ENCODE measurements at regions not wholly inside any gene's neighbourhood (a gene's known extent, or its start where the extent isn't known, plus 50 kb on each side); places are given as distances from the start of the nearest gene placed in this dataset.

- no peak for DNase-seq
- H3K27me3 ChIP-seq, result no peaks in the 10 kb centered on the region
- intact Hi-C loops (cut with DNase I), result no loop called here
- no peak overlapping the region for H3K27ac ChIP-seq
- no peak overlapping the region for H3K4me3 ChIP-seq
- no peaks in the 10 kb centered on the region for H3K4me1 ChIP-seq
- H3K9me3 ChIP-seq, result no peaks in the 10 kb centered on the region
- no peaks in the 10 kb centered on the region for H3K36me3 ChIP-seq
- no peak for TF ChIP-seq CTCF (IDR thresholded peaks at IDR 0.05)
- H3K9ac ChIP-seq (ENCODE audit: low read depth in 2 of 2, low read length in 2 of 2), result no peak overlapping the region
Observed at GRCh38 chr12:91344408-91344807, 161.8 kb upstream of the DCN start.

- no peak overlapping the region for H3K9ac ChIP-seq (ENCODE audit: low read depth in 2 of 2, low read length in 2 of 2)
- no peak overlapping the region for H3K4me3 ChIP-seq
- H3K9me3 ChIP-seq, result no peaks in the 10 kb centered on the region
- no peak for TF ChIP-seq CTCF (IDR thresholded peaks at IDR 0.05)
- intact Hi-C loops (cut with DNase I), result no loop called here
- no peaks in the 10 kb centered on the region for H3K4me1 ChIP-seq
- H3K36me3 ChIP-seq, result no peaks in the 10 kb centered on the region
- H3K27me3 ChIP-seq, result no peaks in the 10 kb centered on the region
- no peak for DNase-seq
- H3K27ac ChIP-seq, result no peak overlapping the region
Observed at GRCh38 chr12:91343010-91343409, 160.4 kb upstream of the DCN start.

- intact Hi-C loops (cut with DNase I), result no loop called here
- DNase-seq, result no peak
- no peak for TF ChIP-seq CTCF (IDR thresholded peaks at IDR 0.05)
Observed at GRCh38 chr12:91339106-91339505, 156.5 kb upstream of the DCN start.

GRCh38 chr12:91335699-91336098 lies 153.1 kb upstream of the DCN start:
- no peaks in the 10 kb centered on the region for H3K36me3 ChIP-seq

More at GRCh38 chr12:91339106-91339505, 156.5 kb upstream of the DCN start:
- H3K9ac ChIP-seq (ENCODE audit: low read depth in 2 of 2, low read length in 2 of 2), result no peak overlapping the region
- H3K36me3 ChIP-seq, result no peaks in the 10 kb centered on the region
- H3K27ac ChIP-seq, result no peak overlapping the region
- H3K4me3 ChIP-seq, result no peak overlapping the region
- H3K4me1 ChIP-seq, result no peaks in the 10 kb centered on the region
- no peaks in the 10 kb centered on the region for H3K9me3 ChIP-seq
- H3K27me3 ChIP-seq, result no peaks in the 10 kb centered on the region

GRCh38 chr12:91333966-91334365 lies 151.3 kb upstream of the DCN start:
- no peaks in the 10 kb centered on the region for H3K27me3 ChIP-seq
- no peaks in the 10 kb centered on the region for H3K4me1 ChIP-seq
- TF ChIP-seq CTCF (IDR thresholded peaks at IDR 0.05), result no peak
- H3K27ac ChIP-seq, result no peak overlapping the region
- DNase-seq, result no peak
- H3K9ac ChIP-seq (ENCODE audit: low read depth in 2 of 2, low read length in 2 of 2), result no peak overlapping the region
- H3K36me3 ChIP-seq, result no peaks in the 10 kb centered on the region
- intact Hi-C loops (cut with DNase I), result no loop called here
- no peak overlapping the region for H3K4me3 ChIP-seq
- no peaks in the 10 kb centered on the region for H3K9me3 ChIP-seq

More at GRCh38 chr12:91335699-91336098, 153.1 kb upstream of the DCN start:
- H3K9ac ChIP-seq (ENCODE audit: low read depth in 2 of 2, low read length in 2 of 2), result no peak overlapping the region
- no peak overlapping the region for H3K4me3 ChIP-seq
- no peak for TF ChIP-seq CTCF (IDR thresholded peaks at IDR 0.05)
- no peaks in the 10 kb centered on the region for H3K9me3 ChIP-seq
- DNase-seq, result no peak
- intact Hi-C loops (cut with DNase I), result no loop called here
- no peak overlapping the region for H3K27ac ChIP-seq
- H3K4me1 ChIP-seq, result no peaks in the 10 kb centered on the region
- H3K27me3 ChIP-seq, result no peaks in the 10 kb centered on the region

- no peak for TF ChIP-seq CTCF (IDR thresholded peaks at IDR 0.05)
- H3K4me3 ChIP-seq, result no peak overlapping the region
- no peak overlapping the region for H3K27ac ChIP-seq
- H3K36me3 ChIP-seq, result no peaks in the 10 kb centered on the region
- no peak for DNase-seq
- no peak overlapping the region for H3K9ac ChIP-seq (ENCODE audit: low read depth in 2 of 2, low read length in 2 of 2)
- intact Hi-C loops (cut with DNase I), result no loop called here
- no peaks in the 10 kb centered on the region for H3K9me3 ChIP-seq
- H3K27me3 ChIP-seq, result no peaks in the 10 kb centered on the region
- H3K4me1 ChIP-seq, result no peaks in the 10 kb centered on the region
Observed at GRCh38 chr12:91332302-91332701, 149.7 kb upstream of the DCN start.

Measured in colonic mucosa (tissue), 4 donors.